ENCODE measurements at regions not wholly inside any gene's neighbourhood (a gene's known extent, or its start where the extent isn't known, plus 50 kb on each side); places are given as distances from the start of the nearest gene placed in this dataset.
A peak's percentile ranks its signal among the peaks of the same experiment; 100 is the strongest.

- no peak overlapping the region for H3K4me3 ChIP-seq (ENCODE audit: low read depth, low read length)
- DNase-seq (ENCODE audit: low read depth), result no peak
- TF ChIP-seq, protein P1, sequence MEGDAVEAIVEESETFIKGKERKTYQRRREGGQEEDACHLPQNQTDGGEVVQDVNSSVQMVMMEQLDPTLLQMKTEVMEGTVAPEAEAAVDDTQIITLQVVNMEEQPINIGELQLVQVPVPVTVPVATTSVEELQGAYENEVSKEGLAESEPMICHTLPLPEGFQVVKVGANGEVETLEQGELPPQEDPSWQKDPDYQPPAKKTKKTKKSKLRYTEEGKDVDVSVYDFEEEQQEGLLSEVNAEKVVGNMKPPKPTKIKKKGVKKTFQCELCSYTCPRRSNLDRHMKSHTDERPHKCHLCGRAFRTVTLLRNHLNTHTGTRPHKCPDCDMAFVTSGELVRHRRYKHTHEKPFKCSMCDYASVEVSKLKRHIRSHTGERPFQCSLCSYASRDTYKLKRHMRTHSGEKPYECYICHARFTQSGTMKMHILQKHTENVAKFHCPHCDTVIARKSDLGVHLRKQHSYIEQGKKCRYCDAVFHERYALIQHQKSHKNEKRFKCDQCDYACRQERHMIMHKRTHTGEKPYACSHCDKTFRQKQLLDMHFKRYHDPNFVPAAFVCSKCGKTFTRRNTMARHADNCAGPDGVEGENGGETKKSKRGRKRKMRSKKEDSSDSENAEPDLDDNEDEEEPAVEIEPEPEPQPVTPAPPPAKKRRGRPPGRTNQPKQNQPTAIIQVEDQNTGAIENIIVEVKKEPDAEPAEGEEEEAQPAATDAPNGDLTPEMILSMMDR (IDR thresholded peaks at IDR 0.05; ENCODE audit: insufficient read depth, low read depth, low read length), result peak; percentile 37
Observed at GRCh38 chr2:20106746-20107145, 55.3 kb upstream of the LAPTM4A start.

GRCh38 chr2:20104900-20105545, 53.6 kb upstream of the LAPTM4A start:
- TF ChIP-seq, protein P1 (IDR thresholded peaks at IDR 0.05; ENCODE audit: insufficient read depth, low read depth, low read length), result no peak
- H3K4me3 ChIP-seq (ENCODE audit: low read depth, low read length), result no peak overlapping the region
- DNase-seq (ENCODE audit: low read depth), result no peak

DNA sequence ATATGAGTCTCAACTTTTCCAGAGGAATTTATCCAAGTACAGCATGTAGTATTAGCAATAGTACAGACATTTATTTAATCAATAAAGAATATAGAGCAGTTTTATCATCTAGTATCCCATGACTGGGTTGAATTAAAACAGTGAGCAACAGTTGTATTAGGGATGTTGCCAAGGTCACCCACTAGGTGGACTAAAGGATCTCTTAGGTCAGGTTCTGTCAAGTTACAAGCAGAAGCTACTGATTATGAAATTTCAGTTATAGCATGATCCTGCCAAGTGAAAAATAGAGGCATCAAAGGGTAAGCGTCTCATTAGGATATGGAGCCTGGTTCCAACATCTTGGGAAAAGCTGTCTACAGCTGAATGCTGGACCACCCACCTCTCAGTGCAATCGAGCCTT, 52.1 kb upstream of the LAPTM4A start:
- H3K4me3 ChIP-seq (ENCODE audit: low read depth, low read length), result no peak overlapping the region
- TF ChIP-seq, protein P1 (IDR thresholded peaks at IDR 0.05; ENCODE audit: insufficient read depth, low read depth, low read length), result peak; percentile 34
- DNase-seq (ENCODE audit: low read depth), result peak; percentile 39
